Adrenal gland (tissue), 5 donors: ENCODE measurements at regions not wholly inside any gene's neighbourhood (a gene's known extent, or its start where the extent isn't known, plus 50 kb on each side); places are given as distances from the start of the nearest gene placed in this dataset.

Source experiments
- CTCF ChIP-seq, 6 experiments: fragments of 450-650 bp in 4 of 6; fragments of 200-600 bp in 2 of 6; sonication (generic) in 1 of 6; IDR thresholded peaks; 1 replicate in 5 of 6; 2 replicates in 1 of 6; pipeline versions ENCODE4 v1.5.1 to v1.8.0; 2016 to 2021; ENCODE audit warnings: antibody characterized with exemption in 6 of 6, mild to moderate bottlenecking in 2 of 6, moderate library complexity in 1 of 6
- POLR2A ChIP-seq, 2 donors: fragments of 450-650 bp; IDR thresholded peaks; one replicate each; pipeline ENCODE4 v1.6.1; 2017; ENCODE audit warnings: antibody characterized with exemption in 2 of 2, mild to moderate bottlenecking in 2 of 2, moderate library complexity in 1 of 2
- donor health status: DM: no; HTN: no; CAD: no.

DNA sequence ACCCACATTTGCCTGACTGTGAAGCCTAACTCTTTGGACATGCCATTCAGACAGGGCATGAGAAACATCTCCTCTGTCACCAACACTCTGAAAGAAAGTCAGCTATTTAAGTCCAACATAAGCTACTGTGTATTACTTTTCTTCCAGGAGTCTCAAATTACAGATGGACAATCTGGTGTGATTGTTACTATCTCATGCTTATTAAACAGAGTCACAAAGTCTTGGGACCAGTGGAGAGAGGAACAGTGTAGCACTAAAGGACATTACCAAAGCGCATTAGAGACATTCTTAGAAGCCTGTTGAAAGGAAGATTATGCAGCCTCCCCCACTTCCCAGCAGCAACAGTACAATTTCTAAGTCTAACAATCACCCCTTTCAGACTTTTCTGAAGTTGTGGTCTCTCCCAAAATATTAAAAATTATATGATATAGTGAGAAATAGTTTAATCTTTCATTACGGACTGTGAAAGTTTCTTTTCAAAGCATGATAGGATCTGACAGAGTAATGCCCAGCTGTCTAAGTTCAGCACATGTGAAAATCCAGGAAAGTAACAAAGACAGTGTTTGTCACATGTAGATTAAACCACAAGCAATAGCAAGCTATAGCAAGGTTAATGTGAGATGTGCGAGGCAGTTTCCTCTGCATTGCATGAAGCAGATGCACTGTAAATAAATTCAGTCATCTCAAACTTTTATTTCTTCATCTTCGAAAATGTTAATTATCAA is 280.9 kb upstream of the FZD8 start:
- TF ChIP-seq CTCF (IDR thresholded peaks at IDR 0.05) (no peak), POLR2A (IDR thresholded peaks at IDR 0.05) (no peak)
